ENCODE measurements at regions not wholly inside any gene's neighbourhood (a gene's known extent, or its start where the extent isn't known, plus 50 kb on each side); places are given as distances from the start of the nearest gene placed in this dataset.

DNA sequence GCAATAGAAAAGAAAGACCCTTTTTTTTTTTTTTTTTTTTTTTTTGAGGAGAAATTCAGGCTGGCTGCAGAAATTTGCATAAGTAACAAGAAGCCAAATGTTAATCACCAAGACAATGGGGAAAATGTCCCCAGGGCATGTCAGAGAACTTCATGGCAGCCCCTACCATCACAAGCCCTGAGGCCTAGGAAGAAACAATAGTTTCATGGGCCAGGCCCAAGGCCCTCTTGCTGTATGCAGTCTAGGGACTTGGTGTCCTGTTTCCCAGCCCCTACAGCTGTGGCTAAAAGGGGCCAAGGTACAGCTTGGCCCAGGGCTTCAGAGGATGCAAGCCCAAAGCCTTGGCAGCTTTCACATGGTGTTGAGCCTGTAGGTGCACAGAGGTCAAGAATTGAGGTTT is 88.4 kb upstream of the TPP2 start:
- intact Hi-C loops (cut with micrococcal nuclease), result no loop called here
- TF ChIP-seq ZBTB12 (CRISPR knock-in tag; IDR thresholded peaks at IDR 0.05) (no peak), KDM2B (CRISPR knock-in tag; IDR thresholded peaks at IDR 0.05) (no peak), ZNF311 (CRISPR knock-in tag; IDR thresholded peaks at IDR 0.05) (no peak), POLR2B (IDR thresholded peaks at IDR 0.05; ENCODE audit: low read depth, partially characterized antibody) (no peak), SP2 (IDR thresholded peaks at IDR 0.05; ENCODE audit: extremely low read depth, low read depth, low read length, poor library complexity, severe bottlenecking) (no peak), CHD1 (IDR thresholded peaks at IDR 0.05; ENCODE audit: low read length) (no peak)
- TF ChIP-seq, protein P1, sequence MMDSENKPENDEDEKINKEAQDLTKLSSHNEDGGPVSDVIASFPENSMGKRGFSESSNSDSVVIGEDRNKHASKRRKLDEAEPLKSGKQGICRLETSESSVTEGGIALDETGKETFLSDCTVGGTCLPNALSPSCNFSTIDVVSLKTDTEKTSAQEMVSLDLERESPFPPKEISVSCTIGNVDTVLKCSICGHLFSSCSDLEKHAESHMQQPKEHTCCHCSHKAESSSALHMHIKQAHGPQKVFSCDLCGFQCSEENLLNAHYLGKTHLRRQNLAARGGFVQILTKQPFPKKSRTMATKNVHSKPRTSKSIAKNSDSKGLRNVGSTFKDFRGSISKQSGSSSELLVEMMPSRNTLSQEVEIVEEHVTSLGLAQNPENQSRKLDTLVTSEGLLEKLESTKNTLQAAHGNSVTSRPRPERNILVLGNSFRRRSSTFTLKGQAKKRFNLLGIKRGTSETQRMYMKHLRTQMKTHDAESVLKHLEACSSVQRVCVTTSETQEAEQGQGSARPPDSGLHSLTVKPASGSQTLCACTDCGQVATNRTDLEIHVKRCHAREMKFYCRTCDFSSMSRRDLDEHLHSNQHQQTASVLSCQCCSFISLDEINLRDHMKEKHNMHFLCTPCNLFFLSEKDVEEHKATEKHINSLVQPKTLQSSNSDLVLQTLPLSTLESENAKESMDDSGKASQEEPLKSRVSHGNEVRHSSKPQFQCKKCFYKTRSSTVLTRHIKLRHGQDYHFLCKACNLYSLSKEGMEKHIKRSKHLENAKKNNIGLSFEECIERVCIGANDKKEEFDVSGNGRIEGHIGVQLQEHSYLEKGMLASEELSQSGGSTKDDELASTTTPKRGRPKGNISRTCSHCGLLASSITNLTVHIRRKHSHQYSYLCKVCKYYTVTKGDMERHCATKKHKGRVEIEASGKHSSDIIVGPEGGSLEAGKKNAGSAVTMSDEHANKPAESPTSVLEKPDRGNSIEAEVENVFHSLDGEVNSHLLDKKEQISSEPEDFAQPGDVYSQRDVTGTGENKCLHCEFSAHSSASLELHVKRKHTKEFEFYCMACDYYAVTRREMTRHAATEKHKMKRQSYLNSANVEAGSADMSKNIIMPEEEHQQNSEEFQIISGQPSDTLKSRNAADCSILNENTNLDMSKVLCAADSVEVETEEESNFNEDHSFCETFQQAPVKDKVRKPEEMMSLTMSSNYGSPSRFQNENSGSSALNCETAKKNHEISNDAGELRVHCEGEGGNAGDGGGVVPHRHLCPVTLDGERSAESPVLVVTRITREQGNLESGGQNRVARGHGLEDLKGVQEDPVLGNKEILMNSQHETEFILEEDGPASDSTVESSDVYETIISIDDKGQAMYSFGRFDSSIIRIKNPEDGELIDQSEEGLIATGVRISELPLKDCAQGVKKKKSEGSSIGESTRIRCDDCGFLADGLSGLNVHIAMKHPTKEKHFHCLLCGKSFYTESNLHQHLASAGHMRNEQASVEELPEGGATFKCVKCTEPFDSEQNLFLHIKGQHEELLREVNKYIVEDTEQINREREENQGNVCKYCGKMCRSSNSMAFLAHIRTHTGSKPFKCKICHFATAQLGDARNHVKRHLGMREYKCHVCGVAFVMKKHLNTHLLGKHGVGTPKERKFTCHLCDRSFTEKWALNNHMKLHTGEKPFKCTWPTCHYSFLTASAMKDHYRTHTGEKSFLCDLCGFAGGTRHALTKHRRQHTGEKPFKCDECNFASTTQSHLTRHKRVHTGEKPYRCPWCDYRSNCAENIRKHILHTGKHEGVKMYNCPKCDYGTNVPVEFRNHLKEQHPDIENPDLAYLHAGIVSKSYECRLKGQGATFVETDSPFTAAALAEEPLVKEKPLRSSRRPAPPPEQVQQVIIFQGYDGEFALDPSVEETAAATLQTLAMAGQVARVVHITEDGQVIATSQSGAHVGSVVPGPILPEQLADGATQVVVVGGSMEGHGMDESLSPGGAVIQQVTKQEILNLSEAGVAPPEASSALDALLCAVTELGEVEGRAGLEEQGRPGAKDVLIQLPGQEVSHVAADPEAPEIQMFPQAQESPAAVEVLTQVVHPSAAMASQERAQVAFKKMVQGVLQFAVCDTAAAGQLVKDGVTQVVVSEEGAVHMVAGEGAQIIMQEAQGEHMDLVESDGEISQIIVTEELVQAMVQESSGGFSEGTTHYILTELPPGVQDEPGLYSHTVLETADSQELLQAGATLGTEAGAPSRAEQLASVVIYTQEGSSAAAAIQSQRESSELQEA (IDR thresholded peaks at IDR 0.05; ENCODE audit: low read depth), result no peak
- no peaks in the 10 kb centered on the region for H3K27me3 ChIP-seq (ENCODE audit: control insufficient read depth in 2 of 2, insufficient read depth in 2 of 2, low read length in 2 of 2)
- no peak overlapping the region for H3K27ac ChIP-seq (ENCODE audit: extremely low read depth, low read depth, low read length)
- H3K9me1 ChIP-seq (ENCODE audit: control insufficient read depth, insufficient read depth, low read length), result no peaks in the 10 kb centered on the region
- no peaks in the 10 kb centered on the region for H3K4me1 ChIP-seq (replicated peaks in 1 of 2; ENCODE audit: control insufficient read depth in 2 of 2, insufficient read depth in 2 of 2, low read length in 2 of 2)
- no peaks in the 10 kb centered on the region for H3K9me3 ChIP-seq (replicated peaks; ENCODE audit: control insufficient read depth, insufficient read depth, low read depth, low read length)
- no TSS peak for BruUV-seq (replicated peaks)
- H3K79me2 ChIP-seq (ENCODE audit: control insufficient read depth, insufficient read depth, low read length), result no peaks in the 10 kb centered on the region
- no peak overlapping the region for H3K9ac ChIP-seq (ENCODE audit: insufficient read depth in 1 of 2, low read depth in 2 of 2, low read length in 2 of 2)
- H3K4me2 ChIP-seq (ENCODE audit: insufficient read depth, low read length), result no peak overlapping the region
- CTCF ChIA-PET (ENCODE audit: low intra/inter-chr PET ratio), result no interaction called here
- in situ Hi-C loops (cut with MboI), result no loop called here
- no peak overlapping the region for H3K4me3 ChIP-seq
- no peaks in the 10 kb centered on the region for H3K36me3 ChIP-seq (ENCODE audit: control insufficient read depth, insufficient read depth, low read length)
- no peak for ATAC-seq
- no peak for DNase-seq (ENCODE audit: extremely low read depth in 1 of 4, low spot score in 3 of 4)
- POLR2A ChIA-PET, result no interaction called here
- H2AFZ ChIP-seq (ENCODE audit: low read depth, low read length), result no peak overlapping the region
- FAIRE-seq, result no peak
- H4K20me1 ChIP-seq (replicated peaks; ENCODE audit: control insufficient read depth, insufficient read depth, low read length), result no peaks in the 10 kb centered on the region

Data from K562 (cell line).